IPS-20b (cell line): ENCODE measurements at regions not wholly inside any gene's neighbourhood (a gene's known extent, or its start where the extent isn't known, plus 50 kb on each side); places are given as distances from the start of the nearest gene placed in this dataset.

Experiments used
- H3K27ac ChIP-seq: one replicate; pipeline ENCODE4 v1.5.1; 2013; ENCODE audit warnings: low read length
- H3K27me3 ChIP-seq: 2 replicates; pipeline ENCODE4 v1.6.1; 2013; ENCODE audit warnings: mild to moderate bottlenecking, low read length, inconsistent platforms; ENCODE audit not compliant: insufficient read depth
- H3K36me3 ChIP-seq: 2 replicates; pipeline ENCODE4 v1.6.1; 2013; ENCODE audit warnings: low read depth, mild to moderate bottlenecking, inconsistent platforms, low read length, moderate library complexity; ENCODE audit not compliant: insufficient read depth
- H3K4me1 ChIP-seq: 2 replicates; pipeline ENCODE4 v1.6.1; 2013; ENCODE audit warnings: mild to moderate bottlenecking, control low read depth, inconsistent platforms, low read length, moderate library complexity; ENCODE audit not compliant: insufficient read depth
- H3K4me3 ChIP-seq: 2 replicates; pipeline ENCODE4 v1.5.1; 2013; ENCODE audit warnings: mild to moderate bottlenecking, low read length, inconsistent platforms
- H3K9ac ChIP-seq: 2 replicates; pipeline ENCODE4 v1.6.1; 2013; ENCODE audit warnings: low read depth, mild to moderate bottlenecking, inconsistent platforms, low read length, moderate library complexity
- H3K9me3 ChIP-seq: 2 replicates; pipeline ENCODE4 v1.6.1; 2013; ENCODE audit warnings: mild to moderate bottlenecking, low read depth, low read length, inconsistent platforms; ENCODE audit not compliant: insufficient read depth

GRCh38 chr2:3073704-3074103 lies 303.9 kb downstream of the EIPR1 start:
- no peak overlapping the region for H3K4me3 ChIP-seq
- no peaks in the 10 kb centered on the region; the same call in 1 of the 2 replicates for H3K4me1 ChIP-seq
- no peaks in the 10 kb centered on the region for H3K36me3 ChIP-seq
- no peaks in the 10 kb centered on the region for H3K9me3 ChIP-seq
- H3K27me3 ChIP-seq = no peaks in the 10 kb centered on the region
- H3K27ac ChIP-seq = no peak overlapping the region
- H3K9ac ChIP-seq = no peak overlapping the region

GRCh38 chr2:3073041-3073595 lies 304.5 kb downstream of the EIPR1 start:
- no peaks in the 10 kb centered on the region for H3K27me3 ChIP-seq
- H3K4me3 ChIP-seq = no peak overlapping the region
- no peaks in the 10 kb centered on the region for H3K9me3 ChIP-seq
- no peak overlapping the region for H3K9ac ChIP-seq
- H3K27ac ChIP-seq = no peak overlapping the region
- H3K4me1 ChIP-seq = no peaks in the 10 kb centered on the region; the same call in 1 of the 2 replicates
- no peaks in the 10 kb centered on the region for H3K36me3 ChIP-seq

- Histone ChIP-seq H3K4me1 (no peaks in the 10 kb centered on the region; the same call in 1 of the 2 replicates), H3K27me3 (no peaks in the 10 kb centered on the region), H3K9ac (no peak overlapping the region), H3K27ac (no peak overlapping the region), H3K9me3 (no peaks in the 10 kb centered on the region), H3K4me3 (no peak overlapping the region), H3K36me3 (no peaks in the 10 kb centered on the region)
These were observed 305.8 kb downstream of the EIPR1 start for GRCh38 chr2:3071685-3072263.

- H3K36me3 ChIP-seq = no peaks in the 10 kb centered on the region
These were observed 310.8 kb downstream of the EIPR1 start for GRCh38 chr2:3066831-3067230.

GRCh38 chr2:3065928-3066327 lies 311.7 kb downstream of the EIPR1 start:
- Histone ChIP-seq H3K27ac (no peak overlapping the region), H3K4me3 (no peak overlapping the region), H3K9me3 (no peaks in the 10 kb centered on the region), H3K27me3 (no peaks in the 10 kb centered on the region), H3K36me3 (no peaks in the 10 kb centered on the region), H3K4me1 (no peaks in the 10 kb centered on the region; the same call in 1 of the 2 replicates), H3K9ac (no peak overlapping the region)

More at GRCh38 chr2:3066831-3067230, 310.8 kb downstream of the EIPR1 start:
- H3K27ac ChIP-seq = no peak overlapping the region
- H3K4me3 ChIP-seq = no peak overlapping the region
- no peaks in the 10 kb centered on the region for H3K27me3 ChIP-seq
- no peak overlapping the region for H3K9ac ChIP-seq
- H3K4me1 ChIP-seq = no peaks in the 10 kb centered on the region; the same call in 1 of the 2 replicates
- H3K9me3 ChIP-seq = no peaks in the 10 kb centered on the region

GRCh38 chr2:3062476-3063260 lies 314.9 kb downstream of the EIPR1 start:
- Histone ChIP-seq H3K27me3 (no peaks in the 10 kb centered on the region), H3K27ac (no peak overlapping the region), H3K4me3 (no peak overlapping the region), H3K36me3 (no peaks in the 10 kb centered on the region), H3K9ac (no peak overlapping the region), H3K9me3 (no peaks in the 10 kb centered on the region), H3K4me1 (no peaks in the 10 kb centered on the region; the same call in 1 of the 2 replicates)

- H3K36me3 ChIP-seq = no peaks in the 10 kb centered on the region
- H3K9me3 ChIP-seq = no peaks in the 10 kb centered on the region
- no peak overlapping the region for H3K27ac ChIP-seq
These were observed 317.6 kb downstream of the EIPR1 start for GRCh38 chr2:3060049-3060448.

GRCh38 chr2:3059141-3059925 lies 318.3 kb downstream of the EIPR1 start:
- Histone ChIP-seq H3K36me3 (no peaks in the 10 kb centered on the region), H3K27ac (no peak overlapping the region), H3K4me3 (no peak overlapping the region), H3K4me1 (no peaks in the 10 kb centered on the region), H3K27me3 (no peaks in the 10 kb centered on the region), H3K9me3 (no peaks in the 10 kb centered on the region), H3K9ac (no peak overlapping the region)

More at GRCh38 chr2:3060049-3060448, 317.6 kb downstream of the EIPR1 start:
- no peaks in the 10 kb centered on the region for H3K27me3 ChIP-seq
- no peak overlapping the region for H3K9ac ChIP-seq
- H3K4me1 ChIP-seq = no peaks in the 10 kb centered on the region
- no peak overlapping the region for H3K4me3 ChIP-seq

- H3K4me1 ChIP-seq = no peaks in the 10 kb centered on the region
- H3K36me3 ChIP-seq = no peaks in the 10 kb centered on the region
- H3K27ac ChIP-seq = no peak overlapping the region
- H3K27me3 ChIP-seq = no peaks in the 10 kb centered on the region
- no peaks in the 10 kb centered on the region for H3K9me3 ChIP-seq
- no peak overlapping the region for H3K4me3 ChIP-seq
- H3K9ac ChIP-seq = no peak overlapping the region
These were observed 323.6 kb downstream of the EIPR1 start for GRCh38 chr2:3054066-3054465.

- Histone ChIP-seq H3K4me3 (no peak overlapping the region), H3K27me3 (no peaks in the 10 kb centered on the region), H3K4me1 (no peaks in the 10 kb centered on the region), H3K36me3 (no peaks in the 10 kb centered on the region), H3K9ac (no peak overlapping the region), H3K9me3 (peaks cover under 1% of the 10 kb centered on the region; the same call in 1 of the 2 replicates), H3K27ac (no peak overlapping the region)
These were observed 326.4 kb downstream of the EIPR1 start for GRCh38 chr2:3051266-3051665.

- peaks cover 8% of the 10 kb centered on the region; the same call in 1 of the 2 replicates for H3K9me3 ChIP-seq
- H3K27ac ChIP-seq = no peak overlapping the region
- no peak overlapping the region for H3K4me3 ChIP-seq
- no peaks in the 10 kb centered on the region for H3K36me3 ChIP-seq
- H3K27me3 ChIP-seq = no peaks in the 10 kb centered on the region
- H3K4me1 ChIP-seq = no peaks in the 10 kb centered on the region
- H3K9ac ChIP-seq = no peak overlapping the region
These were observed 331.3 kb downstream of the EIPR1 start for GRCh38 chr2:3046170-3046865.
